CD8-positive, alpha-beta memory T cell (primary cell): ENCODE measurements at regions not wholly inside any gene's neighbourhood (a gene's known extent, or its start where the extent isn't known, plus 50 kb on each side); places are given as distances from the start of the nearest gene placed in this dataset.

Experiments used
- CTCF ChIA-PET: fragments of 350-600 bp; sonication (Branson Sonifier 250); formaldehyde crosslinking; loops from one replicate; lab custom pipeline; 2021; ENCODE audit warnings: antibody characterized with exemption; lab: Charles Lee
- POLR2A ChIA-PET: fragments of 350-600 bp; sonication (Branson Sonifier 250); formaldehyde crosslinking; loops from one replicate; lab custom pipeline; 2021; ENCODE audit warnings: antibody characterized with exemption; lab: Charles Lee
- DNase-seq, 5 donors: peaks; one replicate each; pipeline versions ENCODE4 v3.0.0 to v3.0.0-alpha.2; 2020 to 2022; ENCODE audit warnings: mixed read lengths in 1 of 5
- H3K27ac ChIP-seq: one replicate; pipeline ENCODE4 v1.7.0; 2013; ENCODE audit warnings: low read depth, mild to moderate bottlenecking, low read length, moderate library complexity
- H3K27me3 ChIP-seq: 2 replicates; pipeline ENCODE4 v1.7.0; 2013; ENCODE audit warnings: low read length, mild to moderate bottlenecking; ENCODE audit not compliant: insufficient read depth, poor library complexity, severe bottlenecking
- H3K36me3 ChIP-seq: 2 replicates; pipeline ENCODE4 v1.7.0; 2013; ENCODE audit warnings: mild to moderate bottlenecking, low read length, moderate library complexity; ENCODE audit not compliant: insufficient read depth
- H3K4me1 ChIP-seq: 2 replicates; pipeline ENCODE4 v1.7.0; 2013; ENCODE audit warnings: mild to moderate bottlenecking, low read length, moderate library complexity; ENCODE audit not compliant: insufficient read depth
- H3K4me3 ChIP-seq: 2 replicates; pipeline ENCODE4 v1.7.0; 2013; ENCODE audit warnings: mild to moderate bottlenecking, low read length
- H3K9me3 ChIP-seq: 2 replicates; pipeline ENCODE4 v1.7.0; 2013; ENCODE audit warnings: mild to moderate bottlenecking, low read length
- H3K27ac Mint-ChIP-seq, 8 donors: one replicate each; pipeline ENCODE4 v1.8.0; 2020 to 2021; ENCODE audit warnings: mixed read lengths in 8 of 8, mild to moderate bottlenecking in 6 of 8, inconsistent platforms in 3 of 8, moderate library complexity in 3 of 8
- H3K27me3 Mint-ChIP-seq, 2 donors: one replicate each; pipeline ENCODE4 v1.8.0; 2020 to 2021; ENCODE audit warnings: mixed read lengths in 2 of 2, mild to moderate bottlenecking in 1 of 2, moderate library complexity in 1 of 2
- H3K36me3 Mint-ChIP-seq, 3 donors: one replicate each; pipeline ENCODE4 v1.8.0; 2020 to 2021; ENCODE audit warnings: mixed read lengths in 3 of 3, inconsistent platforms in 1 of 3, mild to moderate bottlenecking in 1 of 3
- H3K4me1 Mint-ChIP-seq, 3 donors: one replicate each; pipeline ENCODE4 v1.8.0; 2020 to 2021; ENCODE audit warnings: mixed read lengths in 3 of 3, inconsistent platforms in 1 of 3, mild to moderate bottlenecking in 1 of 3
- H3K4me3 Mint-ChIP-seq, 7 donors: one replicate each; pipeline ENCODE4 v1.8.0; 2020 to 2021; ENCODE audit warnings: mixed read lengths in 7 of 7, mild to moderate bottlenecking in 6 of 7, moderate library complexity in 4 of 7, inconsistent platforms in 2 of 7
- H3K9me3 Mint-ChIP-seq, 5 donors: one replicate each; pipeline ENCODE4 v1.8.0; 2020 to 2022; ENCODE audit warnings: mixed read lengths in 5 of 5, mild to moderate bottlenecking in 3 of 5, moderate library complexity in 2 of 5, inconsistent platforms in 1 of 5

DNA sequence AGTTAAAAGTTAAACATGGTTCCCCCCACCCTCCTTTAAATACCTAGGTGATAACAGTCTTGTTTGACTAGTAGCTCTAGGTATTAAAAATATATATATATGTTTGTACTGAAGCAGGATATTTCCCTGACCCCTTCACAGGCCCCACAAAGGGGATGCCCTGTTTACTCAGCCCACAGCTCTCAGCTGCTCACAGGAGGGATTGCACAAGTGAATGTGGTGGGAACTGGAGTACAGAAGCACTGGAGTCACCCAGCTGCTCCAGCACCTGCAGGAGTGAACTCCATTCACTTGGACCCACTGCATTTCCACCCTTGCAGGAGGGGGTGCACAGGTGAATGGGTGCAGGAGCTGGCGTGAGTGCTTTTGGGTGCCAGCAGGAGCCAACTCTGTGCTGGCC is 99.3 kb upstream of the TLR3 start:
- no peaks in the 10 kb centered on the region for H3K4me1 ChIP-seq
- H3K36me3 ChIP-seq, result no peaks in the 10 kb centered on the region
- H3K27ac Mint-ChIP-seq, result no peak overlapping the region
- no peaks in the 10 kb centered on the region for H3K4me1 Mint-ChIP-seq
- no peak overlapping the region for H3K4me3 ChIP-seq
- H3K9me3 Mint-ChIP-seq, result no peaks in the 10 kb centered on the region
- peaks cover 4 to 18% of the 10 kb centered on the region in 2 donors for H3K27me3 Mint-ChIP-seq
- no peaks in the 10 kb centered on the region for H3K27me3 ChIP-seq
- H3K36me3 Mint-ChIP-seq, result no peaks in the 10 kb centered on the region
- no peak overlapping the region for H3K27ac ChIP-seq
- POLR2A ChIA-PET, result no interaction called here
- H3K4me3 Mint-ChIP-seq, result no peak overlapping the region
- CTCF ChIA-PET, result no interaction called here
- DNase-seq, result no peak
- no peaks in the 10 kb centered on the region for H3K9me3 ChIP-seq

DNA sequence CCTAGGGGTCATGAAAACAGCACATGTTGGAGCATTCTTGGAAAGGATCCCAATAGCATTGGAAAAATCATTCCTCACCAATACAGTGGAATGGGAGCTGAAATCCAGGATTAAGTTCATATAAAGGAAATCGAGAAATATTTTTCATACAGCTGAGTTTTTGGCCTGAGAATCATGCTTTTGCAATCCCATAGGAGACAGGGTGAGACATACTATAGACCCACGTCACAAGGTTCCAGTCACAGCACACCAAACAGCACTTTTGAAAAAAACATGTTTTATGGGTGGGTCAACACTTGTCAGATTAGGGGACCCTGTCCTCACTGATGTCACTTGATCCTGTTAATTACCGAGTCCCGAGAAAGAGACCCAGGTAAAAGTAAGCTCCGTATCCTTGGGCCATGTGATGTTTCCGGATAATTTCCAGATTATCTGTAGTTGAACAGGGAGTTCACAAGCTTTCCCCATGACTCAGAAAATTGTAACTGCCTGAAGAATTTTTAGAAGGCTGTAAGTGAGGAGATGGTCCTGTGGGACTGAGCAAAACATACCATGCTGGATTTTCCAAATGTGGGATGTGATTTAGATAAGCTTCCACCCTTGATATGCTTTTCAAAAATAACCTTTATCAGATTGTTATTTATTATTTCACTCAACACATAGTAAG is 80.9 kb upstream of the TLR3 start:
- ChIA-PET POLR2A (no interaction called here), CTCF (no interaction called here)
- H3K4me1 ChIP-seq, result no peaks in the 10 kb centered on the region
- no peak overlapping the region for H3K4me3 Mint-ChIP-seq
- H3K27ac ChIP-seq, result no peak overlapping the region
- peaks cover 3 to 13% (median 9%) of the 10 kb centered on the region in 5 donors for H3K9me3 Mint-ChIP-seq
- H3K27me3 ChIP-seq, result no peaks in the 10 kb centered on the region
- DNase-seq, result no peak
- no peak overlapping the region for H3K4me3 ChIP-seq
- peaks cover 0 to 23% of the 10 kb centered on the region in 2 donors for H3K27me3 Mint-ChIP-seq
- H3K36me3 Mint-ChIP-seq, result no peaks in the 10 kb centered on the region
- H3K36me3 ChIP-seq, result no peaks in the 10 kb centered on the region
- no peaks in the 10 kb centered on the region for H3K9me3 ChIP-seq
- no peaks in the 10 kb centered on the region for H3K4me1 Mint-ChIP-seq
- no peak overlapping the region for H3K27ac Mint-ChIP-seq

DNA sequence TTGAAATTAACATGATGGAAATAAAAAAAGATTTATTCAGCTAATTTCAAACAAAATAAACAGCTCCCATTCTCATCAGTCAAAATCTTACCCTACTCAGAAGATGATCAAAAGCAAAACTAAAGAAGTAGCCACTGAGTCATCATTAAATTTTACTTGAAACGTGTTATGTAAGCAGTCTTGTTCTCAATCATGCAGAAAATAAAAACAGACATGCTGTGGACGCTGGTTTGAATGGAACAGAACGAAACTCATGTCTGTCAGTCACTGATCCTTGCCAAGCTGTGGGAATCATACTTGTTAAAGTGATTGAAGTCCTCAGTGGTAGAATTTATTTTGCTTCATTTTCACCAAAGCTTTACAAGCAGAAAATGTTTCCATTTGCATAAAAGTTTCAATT is 77.2 kb upstream of the TLR3 start:
- ChIA-PET CTCF (no interaction called here), POLR2A (no interaction called here)
- Mint-ChIP-seq H3K27ac (no peak overlapping the region), H3K4me3 (no peak overlapping the region), H3K4me1 (no peaks in the 10 kb centered on the region), H3K36me3 (no peaks in the 10 kb centered on the region), H3K9me3 (peaks cover 0 to 3% (median 0%) of the 10 kb centered on the region in 5 donors), H3K27me3 (peaks cover 0 to 19% of the 10 kb centered on the region in 2 donors)
- no peaks in the 10 kb centered on the region for H3K4me1 ChIP-seq
- no peaks in the 10 kb centered on the region for H3K27me3 ChIP-seq
- H3K36me3 ChIP-seq, result no peaks in the 10 kb centered on the region
- DNase-seq, result no peak
- no peaks in the 10 kb centered on the region for H3K9me3 ChIP-seq
- no peak overlapping the region for H3K4me3 ChIP-seq
- H3K27ac ChIP-seq, result no peak overlapping the region

DNA sequence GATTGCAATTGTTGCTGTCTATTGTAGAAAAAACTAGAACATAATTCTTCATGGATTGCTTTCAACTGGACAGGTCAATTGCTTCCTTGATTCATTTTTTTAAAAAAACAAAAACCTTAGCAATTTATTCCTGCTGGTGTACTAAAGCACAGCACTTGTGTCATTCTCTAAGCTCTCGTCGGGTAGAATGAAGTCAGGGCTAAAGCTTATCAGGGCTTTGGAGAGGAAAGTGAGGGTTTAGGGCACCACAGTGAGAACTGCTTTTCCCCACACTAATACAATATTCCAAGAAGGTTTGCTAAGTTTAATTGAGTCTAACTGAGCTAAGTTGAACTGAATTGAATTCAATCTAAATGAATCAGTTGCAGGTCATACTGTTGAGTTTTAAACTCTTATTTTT is 76.4 kb upstream of the TLR3 start:
- Mint-ChIP-seq H3K27ac (no peak overlapping the region), H3K9me3 (peaks cover 0 to 2% (median 0%) of the 10 kb centered on the region in 5 donors), H3K4me1 (no peaks in the 10 kb centered on the region), H3K4me3 (no peak overlapping the region), H3K27me3 (peaks cover 0 to 16% of the 10 kb centered on the region in 2 donors), H3K36me3 (no peaks in the 10 kb centered on the region)
- no peak overlapping the region for H3K27ac ChIP-seq
- H3K4me3 ChIP-seq, result no peak overlapping the region
- H3K36me3 ChIP-seq, result no peaks in the 10 kb centered on the region
- no peaks in the 10 kb centered on the region for H3K9me3 ChIP-seq
- ChIA-PET POLR2A (no interaction called here), CTCF (no interaction called here)
- H3K4me1 ChIP-seq, result no peaks in the 10 kb centered on the region
- DNase-seq, result no peak
- no peaks in the 10 kb centered on the region for H3K27me3 ChIP-seq

DNA sequence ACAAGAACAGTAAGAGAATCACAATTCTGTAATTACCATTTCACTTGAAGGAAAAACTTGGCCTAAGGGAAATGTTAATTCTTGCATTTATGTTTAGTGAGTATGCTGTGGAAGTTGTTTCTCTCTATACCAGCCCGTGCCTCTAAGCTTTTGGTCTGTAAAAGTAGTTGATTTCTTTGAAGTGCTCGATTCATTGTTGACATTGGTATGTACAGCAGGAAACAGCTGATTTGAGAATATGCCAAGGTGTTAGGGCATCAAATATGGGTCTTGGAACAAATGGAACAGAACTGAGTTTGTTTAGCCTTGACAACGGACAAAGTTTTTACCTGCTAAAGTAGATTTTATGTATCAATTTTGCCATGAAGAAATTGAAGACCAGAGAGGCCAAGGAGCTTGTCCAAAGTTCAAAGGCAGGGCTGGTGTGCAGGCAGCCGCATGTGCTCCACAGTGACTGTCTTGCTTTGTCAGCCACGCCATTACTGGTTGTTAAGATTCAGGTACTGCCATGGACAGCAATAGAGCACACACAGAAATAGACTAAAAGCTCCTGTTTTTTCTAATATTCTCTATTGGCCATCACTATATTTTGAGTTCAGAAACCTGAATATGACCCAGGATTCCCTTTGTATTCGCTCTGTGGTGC is 75.5 kb upstream of the TLR3 start:
- Mint-ChIP-seq H3K36me3 (no peaks in the 10 kb centered on the region), H3K4me1 (no peaks in the 10 kb centered on the region), H3K4me3 (no peak overlapping the region), H3K27ac (no peak overlapping the region), H3K9me3 (peaks cover 0 to 2% (median 0%) of the 10 kb centered on the region in 5 donors), H3K27me3 (peaks cover 0 to 7% of the 10 kb centered on the region in 2 donors)
- H3K27ac ChIP-seq, result no peak overlapping the region
- no peak overlapping the region for H3K4me3 ChIP-seq
- CTCF ChIA-PET, result interaction anchor here (1.6 kb wide), 1 partner anchor 11 kb away, joined by 3 read pairs; no protein-coding TSS in a partner anchor
- no peaks in the 10 kb centered on the region for H3K4me1 ChIP-seq
- POLR2A ChIA-PET, result no interaction called here
- no peak for DNase-seq
- H3K27me3 ChIP-seq, result no peaks in the 10 kb centered on the region
- H3K9me3 ChIP-seq, result no peaks in the 10 kb centered on the region
- no peaks in the 10 kb centered on the region for H3K36me3 ChIP-seq

DNA sequence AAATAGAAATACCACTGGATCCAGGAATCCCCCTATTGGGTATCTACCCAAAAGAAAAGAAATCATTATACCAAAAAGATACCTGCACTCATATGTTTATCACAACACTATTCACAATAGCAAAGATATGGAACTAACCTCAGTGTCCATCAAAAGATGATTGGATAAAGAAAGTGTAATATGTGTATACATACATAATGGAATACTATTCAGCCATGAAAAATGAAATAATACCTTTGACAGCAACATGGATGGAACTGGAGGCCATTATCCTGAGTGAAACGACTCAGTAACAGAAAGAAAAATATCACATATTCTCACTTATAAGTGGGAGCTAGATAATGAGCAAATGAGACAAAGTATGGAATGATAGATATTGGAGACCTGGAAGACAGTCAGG is 74.2 kb upstream of the TLR3 start:
- Histone ChIP-seq H3K36me3 (no peaks in the 10 kb centered on the region), H3K4me1 (no peaks in the 10 kb centered on the region), H3K4me3 (no peak overlapping the region), H3K27me3 (no peaks in the 10 kb centered on the region), H3K27ac (no peak overlapping the region), H3K9me3 (no peaks in the 10 kb centered on the region)
- DNase-seq, result no peak
- H3K27me3 Mint-ChIP-seq, result no peaks in the 10 kb centered on the region
- no peak overlapping the region for H3K27ac Mint-ChIP-seq
- H3K9me3 Mint-ChIP-seq, result peaks cover 0 to 2% (median 0%) of the 10 kb centered on the region in 5 donors
- no peaks in the 10 kb centered on the region for H3K4me1 Mint-ChIP-seq
- CTCF ChIA-PET, result interaction anchor here (1.6 kb wide), 1 partner anchor 10 kb away, joined by 3 read pairs; no protein-coding TSS in a partner anchor
- no peak overlapping the region for H3K4me3 Mint-ChIP-seq
- POLR2A ChIA-PET, result no interaction called here
- no peaks in the 10 kb centered on the region for H3K36me3 Mint-ChIP-seq

DNA sequence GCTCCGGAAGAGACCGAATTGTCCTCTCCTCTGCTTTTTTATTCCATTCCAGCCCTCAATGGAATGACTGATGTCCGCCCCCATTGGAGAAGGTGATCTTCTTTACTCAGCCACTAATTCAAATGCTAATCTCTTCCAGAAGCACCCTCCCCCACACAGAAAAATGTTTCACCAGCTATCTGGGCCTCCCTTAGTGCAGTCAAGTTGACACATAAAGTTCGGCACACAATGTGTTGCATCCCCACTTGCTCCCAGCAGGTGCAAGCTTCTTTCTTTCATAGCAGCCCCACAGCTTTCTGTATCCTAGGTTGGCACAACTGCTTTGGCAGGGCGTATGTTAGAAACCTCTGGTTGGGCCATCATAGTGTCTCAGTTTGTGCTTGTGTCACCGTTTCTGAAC is 73.3 kb upstream of the TLR3 start:
- ChIA-PET POLR2A (no interaction called here), CTCF (no interaction called here)
- no peaks in the 10 kb centered on the region for H3K4me1 Mint-ChIP-seq
- DNase-seq, result no peak
- H3K36me3 ChIP-seq, result no peaks in the 10 kb centered on the region
- no peak overlapping the region for H3K4me3 Mint-ChIP-seq
- peaks cover 0 to 2% (median 0%) of the 10 kb centered on the region in 5 donors for H3K9me3 Mint-ChIP-seq
- H3K36me3 Mint-ChIP-seq, result no peaks in the 10 kb centered on the region
- no peaks in the 10 kb centered on the region for H3K4me1 ChIP-seq
- H3K9me3 ChIP-seq, result no peaks in the 10 kb centered on the region
- H3K27me3 Mint-ChIP-seq, result no peaks in the 10 kb centered on the region
- no peak overlapping the region for H3K27ac ChIP-seq
- H3K4me3 ChIP-seq, result no peak overlapping the region
- H3K27me3 ChIP-seq, result no peaks in the 10 kb centered on the region
- no peak overlapping the region for H3K27ac Mint-ChIP-seq

DNA sequence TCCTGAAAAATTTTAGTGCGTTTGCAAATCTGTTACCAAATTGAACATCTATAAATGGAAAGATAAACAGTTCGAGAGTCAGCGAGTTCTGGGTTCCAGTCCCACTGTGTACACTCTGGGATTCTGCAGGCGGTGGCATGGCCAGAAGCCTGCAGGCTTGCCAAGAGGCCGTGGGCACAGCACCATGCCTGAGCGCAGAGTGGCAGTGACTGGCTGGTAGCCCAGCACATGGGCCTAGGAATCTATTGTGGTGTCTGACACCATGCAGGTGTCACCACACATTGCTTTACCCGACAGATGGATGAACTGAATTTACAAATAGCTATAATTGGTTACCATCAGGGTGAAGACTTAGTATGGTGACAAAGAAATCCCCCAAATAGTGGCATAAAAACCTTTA is 71.7 kb upstream of the TLR3 start:
- no peak for DNase-seq
- Histone ChIP-seq H3K36me3 (no peaks in the 10 kb centered on the region), H3K9me3 (no peaks in the 10 kb centered on the region), H3K4me1 (no peaks in the 10 kb centered on the region), H3K4me3 (no peak overlapping the region), H3K27me3 (no peaks in the 10 kb centered on the region), H3K27ac (no peak overlapping the region)
- POLR2A ChIA-PET, result no interaction called here
- no peaks in the 10 kb centered on the region for H3K4me1 Mint-ChIP-seq
- peaks cover 0 to 2% (median 0%) of the 10 kb centered on the region in 5 donors for H3K9me3 Mint-ChIP-seq
- H3K36me3 Mint-ChIP-seq, result no peaks in the 10 kb centered on the region
- H3K27me3 Mint-ChIP-seq, result no peaks in the 10 kb centered on the region
- H3K4me3 Mint-ChIP-seq, result no peak overlapping the region
- CTCF ChIA-PET, result no interaction called here
- no peak overlapping the region for H3K27ac Mint-ChIP-seq
